NT2/D1 (cell line): ENCODE measurements at regions not wholly inside any gene's neighbourhood (a gene's known extent, or its start where the extent isn't known, plus 50 kb on each side); places are given as distances from the start of the nearest gene placed in this dataset.

ENCODE experiments used
- YY1 ChIP-seq: IDR thresholded peaks from 2 replicates; pipeline ENCODE4 v1.6.1; 2011; ENCODE audit not compliant: insufficient read length, insufficient read depth
- ZNF274 ChIP-seq: IDR thresholded peaks from 2 replicates; pipeline ENCODE4 v1.6.1; 2011; ENCODE audit warnings: mild to moderate bottlenecking, low read depth, low read length

GRCh38 chr10:131563411-131563810, 251.9 kb upstream of the TCERG1L start:
- TF ChIP-seq YY1 (no peak), ZNF274 (no peak)
